Stimulated activated CD8-positive, alpha-beta memory T cell treated with anti-CD3 and anti-CD28 coated beads, Interleukin-4, amount 100 ng/mL, for 4 hours (primary cell): ENCODE measurements at regions not wholly inside any gene's neighbourhood (a gene's known extent, or its start where the extent isn't known, plus 50 kb on each side); places are given as distances from the start of the nearest gene placed in this dataset.

ENCODE experiments used
- DNase-seq, 2 donors: peaks; one replicate each; pipeline ENCODE4 v3.0.0-alpha.2; 2020; ENCODE audit warnings: low read depth in 2 of 2, low spot score in 1 of 2

- DNase-seq: no peak
Measured at GRCh38 chr5:56493766-56494165, 260.6 kb upstream of the ANKRD55 start.

DNA sequence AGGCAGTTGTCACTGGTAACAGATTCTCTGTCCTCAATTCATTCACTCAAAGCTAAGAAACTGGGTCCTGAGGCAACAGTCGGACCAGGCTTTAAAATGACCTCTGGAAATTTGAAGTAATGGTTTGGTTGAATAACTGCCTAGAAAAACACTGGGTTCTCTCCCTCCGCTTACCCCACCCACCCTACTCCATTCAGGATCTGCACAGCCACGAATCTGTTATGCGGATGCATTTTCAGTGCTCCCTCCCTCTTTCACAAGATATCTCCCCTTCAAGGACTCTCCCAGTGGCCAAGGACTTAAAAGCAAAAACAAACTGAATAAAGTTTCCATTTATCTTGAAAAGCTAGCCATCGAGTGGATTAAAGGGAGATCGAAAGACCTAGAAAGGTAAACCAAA, 260.2 kb upstream of the ANKRD55 start:
- DNase-seq: no peak

- no peak for DNase-seq
Measured at GRCh38 chr5:56492812-56493211, 259.7 kb upstream of the ANKRD55 start.

GRCh38 chr5:56490971-56491468, 257.9 kb upstream of the ANKRD55 start:
- DNase-seq: no peak

GRCh38 chr5:56489272-56489671, 256.1 kb upstream of the ANKRD55 start:
- DNase-seq: no peak

GRCh38 chr5:56487528-56488115, 254.5 kb upstream of the ANKRD55 start:
- DNase-seq: no peak

DNA sequence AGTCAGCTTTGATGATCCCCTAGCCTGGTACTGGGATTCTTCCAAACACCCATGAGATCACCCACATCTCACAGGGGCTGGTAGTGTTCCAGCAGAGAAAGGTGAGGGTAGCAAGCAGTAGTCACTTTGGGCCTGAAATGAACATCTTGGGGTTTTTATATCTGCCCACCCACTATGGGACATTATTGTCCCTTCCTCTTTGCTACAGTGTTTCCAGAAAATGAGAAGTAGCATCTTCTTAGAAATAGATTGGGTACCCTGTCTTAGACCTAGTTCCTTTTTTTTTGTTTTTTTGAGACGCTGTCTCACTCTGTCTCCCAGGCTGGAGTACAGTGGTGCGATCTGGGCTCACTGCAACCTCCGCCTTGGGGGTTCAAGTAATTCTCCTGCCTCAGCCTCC, 249.2 kb upstream of the ANKRD55 start:
- no peak for DNase-seq

- no peak for DNase-seq
Measured at GRCh38 chr5:56481428-56482357, 248.6 kb upstream of the ANKRD55 start.

DNA sequence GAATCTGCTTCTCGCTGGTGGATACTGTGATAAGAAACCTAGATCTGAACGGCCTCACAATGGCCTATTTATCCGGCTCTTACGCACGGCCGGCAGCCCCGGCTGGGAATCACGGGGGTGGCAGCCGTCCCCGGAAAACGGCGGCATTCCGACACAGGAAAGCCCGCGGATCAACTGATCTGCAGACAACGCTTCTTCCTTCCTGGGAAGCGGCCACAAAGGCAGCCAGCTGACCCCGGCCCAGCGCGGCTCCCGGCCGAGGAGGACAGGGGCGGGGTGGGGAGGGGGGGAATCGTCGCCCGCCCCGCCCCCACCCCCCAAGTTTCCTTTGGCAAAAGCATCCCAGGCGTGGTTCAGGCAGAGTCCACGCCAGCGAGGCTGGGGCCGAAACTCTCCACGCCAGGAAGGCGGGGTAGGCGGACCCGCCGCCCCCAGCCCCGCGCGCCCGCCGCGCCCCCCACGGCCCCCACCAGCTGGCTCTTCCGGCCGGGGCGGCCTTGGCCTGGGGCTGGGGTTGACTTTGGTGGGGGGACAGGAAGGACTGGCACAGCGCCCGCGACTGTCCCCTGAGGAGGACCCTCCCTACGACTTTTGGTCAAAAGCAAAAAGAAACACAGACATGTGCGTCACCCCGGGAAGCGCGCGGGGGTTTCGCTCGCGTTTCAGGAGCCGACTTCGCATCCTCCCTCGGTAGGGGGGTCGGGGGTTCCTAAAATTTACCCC, 247.7 kb upstream of the ANKRD55 start:
- no peak for DNase-seq

DNA sequence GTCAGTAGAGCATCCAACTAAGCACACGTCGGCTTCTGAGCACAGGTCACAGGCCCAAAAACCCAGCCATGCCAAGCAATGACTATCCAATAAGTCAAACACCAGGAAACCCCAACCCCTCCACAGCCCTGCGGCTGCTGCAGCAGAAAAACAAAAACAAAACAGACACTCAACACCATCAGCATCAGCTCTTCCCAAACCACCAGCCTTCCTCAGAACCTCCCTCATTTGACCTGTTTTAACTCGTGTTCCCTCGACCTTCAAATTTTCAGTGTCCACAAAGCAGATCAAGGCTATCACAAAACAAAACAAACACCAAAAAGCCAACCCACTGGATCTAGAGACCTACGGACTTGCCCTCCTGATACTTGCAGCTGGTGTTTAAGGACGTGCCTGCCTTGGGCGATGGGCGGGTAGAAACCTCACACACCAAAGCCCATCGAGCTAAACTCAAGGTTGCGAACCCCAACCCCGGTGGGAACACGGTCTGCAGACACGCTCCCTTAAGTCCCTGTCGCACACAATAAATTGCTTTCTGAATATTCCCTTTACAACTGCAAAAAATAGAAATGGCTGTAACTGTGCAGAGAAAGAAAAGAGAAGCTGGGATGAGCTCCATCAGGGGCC, 247.1 kb upstream of the ANKRD55 start:
- no peak for DNase-seq

- no peak for DNase-seq
Measured at GRCh38 chr5:56479696-56480077, 246.6 kb upstream of the ANKRD55 start.

DNA sequence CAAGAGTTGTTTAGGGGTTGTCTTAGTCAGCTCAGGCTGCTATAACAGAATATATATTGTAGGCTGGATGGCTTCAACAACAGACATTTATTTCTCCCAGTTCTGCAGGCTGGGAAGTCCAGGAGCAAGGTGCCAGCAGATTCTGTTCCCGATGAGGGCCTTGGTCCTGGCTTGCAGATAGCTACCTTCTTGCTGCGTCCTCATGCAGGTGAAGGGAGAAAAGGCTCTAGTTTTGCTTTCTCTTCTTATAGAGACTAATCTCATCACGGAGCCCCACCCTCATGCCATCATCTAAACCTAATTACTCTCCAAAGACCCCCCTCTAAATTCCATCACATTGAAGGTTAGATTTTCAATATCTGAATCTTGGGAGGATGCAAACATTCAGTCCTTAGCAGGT, 246.0 kb upstream of the ANKRD55 start:
- DNase-seq: no peak

DNA sequence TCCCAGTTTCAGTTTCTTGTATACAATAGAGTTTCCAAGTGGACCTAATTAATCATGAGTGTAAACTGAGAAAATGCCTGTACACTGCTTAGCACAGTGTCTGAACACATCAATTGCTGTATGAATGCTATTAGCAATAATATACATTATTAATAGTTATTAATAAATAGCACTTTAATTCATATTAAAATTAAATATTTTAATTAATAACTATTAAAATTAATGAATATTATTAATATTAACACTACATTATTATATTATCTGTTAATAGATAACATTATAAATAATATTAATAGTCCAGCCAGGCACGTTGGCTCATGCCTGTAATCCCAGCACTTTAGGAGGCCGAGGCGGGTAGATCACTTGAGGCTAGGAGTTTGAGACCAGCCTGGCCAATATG, 244.9 kb upstream of the ANKRD55 start:
- DNase-seq: no peak

GRCh38 chr5:56476487-56476856, 243.3 kb upstream of the ANKRD55 start:
- no peak for DNase-seq

DNA sequence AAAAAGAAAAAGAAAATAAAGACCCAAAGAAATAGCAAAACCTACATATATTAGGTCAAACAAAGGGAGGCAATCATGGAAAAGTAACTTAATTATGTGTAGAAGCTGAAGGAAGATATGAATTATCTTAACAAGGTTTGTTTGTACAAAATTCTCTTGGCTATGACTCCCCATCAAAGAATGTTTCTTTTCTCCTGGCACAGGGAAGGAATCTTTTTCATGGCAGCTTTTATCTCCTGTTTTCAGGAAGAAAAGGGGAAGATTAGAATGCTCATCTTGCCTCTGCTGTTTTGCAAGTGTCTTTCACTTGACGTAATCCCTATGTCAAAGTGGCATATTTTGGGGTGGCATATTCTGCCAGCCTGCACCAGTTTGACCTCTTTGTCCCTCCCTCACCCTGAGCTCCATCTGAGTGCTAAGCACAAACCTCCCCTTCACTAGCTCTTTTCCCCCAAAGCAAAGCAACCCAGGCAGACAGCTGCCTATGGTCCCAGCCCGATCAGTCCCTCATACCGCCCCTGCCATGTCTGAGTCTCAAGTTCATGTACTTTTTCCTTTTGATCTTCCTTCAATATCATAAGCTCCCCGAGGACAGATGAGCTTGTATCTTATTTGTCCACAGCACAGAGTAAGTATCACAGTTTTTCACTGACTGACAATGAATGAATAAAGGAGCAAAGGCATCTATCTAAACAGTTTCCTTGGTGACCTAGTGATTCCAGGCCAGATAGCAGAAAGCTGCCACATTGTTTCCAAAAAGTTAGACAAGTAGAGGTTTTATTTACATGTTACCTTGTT, 242.8 kb upstream of the ANKRD55 start:
- no peak for DNase-seq

DNA sequence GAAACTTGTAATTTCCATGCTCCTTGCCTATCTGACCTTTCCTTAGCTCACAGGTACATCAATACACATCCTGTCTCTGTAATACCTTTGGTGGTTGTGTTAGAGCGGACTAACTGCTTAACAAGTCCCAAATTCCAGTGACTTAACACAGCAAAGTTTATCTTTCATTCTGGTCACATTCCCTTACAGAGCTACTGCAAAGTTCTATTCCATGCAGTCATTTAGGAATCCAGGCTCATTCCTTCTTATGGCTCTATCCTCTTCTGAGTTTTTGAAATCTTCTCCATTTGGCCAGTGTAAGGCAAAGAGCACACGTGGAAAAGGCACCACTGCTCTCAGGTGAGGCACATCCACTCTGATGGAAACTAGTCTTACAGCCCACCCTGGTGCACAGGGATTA, 238.6 kb upstream of the ANKRD55 start:
- DNase-seq: no peak

- DNase-seq: no peak
Measured at GRCh38 chr5:56470007-56470406, 236.9 kb upstream of the ANKRD55 start.

- no peak for DNase-seq
Measured at GRCh38 chr5:56468277-56468676, 235.1 kb upstream of the ANKRD55 start.

- DNase-seq: no peak
Measured at GRCh38 chr5:56467176-56467717, 234.1 kb upstream of the ANKRD55 start.

DNA sequence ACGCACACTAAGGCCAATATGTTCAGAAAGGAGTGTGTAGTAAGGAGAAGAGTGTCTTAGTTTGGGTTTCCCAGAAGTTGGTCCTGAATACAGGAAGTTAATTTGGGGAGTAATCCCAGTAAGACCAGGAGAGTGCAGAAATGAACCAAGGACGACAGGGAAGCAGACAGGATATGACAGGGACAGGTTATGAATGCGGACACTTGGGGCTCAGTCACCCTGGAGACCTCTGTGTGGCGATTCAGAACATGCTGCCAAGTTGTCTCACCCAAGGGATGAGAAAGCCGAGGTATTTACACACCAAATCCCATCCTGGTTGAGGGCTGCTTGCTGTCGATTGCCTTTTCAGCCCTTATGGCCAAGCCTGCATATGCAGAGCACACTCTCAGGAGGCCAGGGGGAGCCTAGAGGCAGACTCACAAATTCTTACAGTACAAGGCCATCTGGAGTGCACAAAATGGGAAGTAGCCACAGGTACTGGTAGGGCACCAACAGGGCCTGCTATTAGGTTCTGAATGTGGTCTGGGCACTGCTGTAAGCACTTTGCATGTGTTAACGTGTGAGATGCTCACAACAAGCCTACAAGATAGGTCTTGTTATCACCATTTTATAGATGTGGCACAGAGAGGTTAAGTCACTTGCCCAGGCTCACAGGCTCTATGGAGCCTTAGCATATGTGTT, 233.1 kb upstream of the ANKRD55 start:
- DNase-seq: no peak
